ENCODE measurements at regions not wholly inside any gene's neighbourhood (a gene's known extent, or its start where the extent isn't known, plus 50 kb on each side); places are given as distances from the start of the nearest gene placed in this dataset.

DNA sequence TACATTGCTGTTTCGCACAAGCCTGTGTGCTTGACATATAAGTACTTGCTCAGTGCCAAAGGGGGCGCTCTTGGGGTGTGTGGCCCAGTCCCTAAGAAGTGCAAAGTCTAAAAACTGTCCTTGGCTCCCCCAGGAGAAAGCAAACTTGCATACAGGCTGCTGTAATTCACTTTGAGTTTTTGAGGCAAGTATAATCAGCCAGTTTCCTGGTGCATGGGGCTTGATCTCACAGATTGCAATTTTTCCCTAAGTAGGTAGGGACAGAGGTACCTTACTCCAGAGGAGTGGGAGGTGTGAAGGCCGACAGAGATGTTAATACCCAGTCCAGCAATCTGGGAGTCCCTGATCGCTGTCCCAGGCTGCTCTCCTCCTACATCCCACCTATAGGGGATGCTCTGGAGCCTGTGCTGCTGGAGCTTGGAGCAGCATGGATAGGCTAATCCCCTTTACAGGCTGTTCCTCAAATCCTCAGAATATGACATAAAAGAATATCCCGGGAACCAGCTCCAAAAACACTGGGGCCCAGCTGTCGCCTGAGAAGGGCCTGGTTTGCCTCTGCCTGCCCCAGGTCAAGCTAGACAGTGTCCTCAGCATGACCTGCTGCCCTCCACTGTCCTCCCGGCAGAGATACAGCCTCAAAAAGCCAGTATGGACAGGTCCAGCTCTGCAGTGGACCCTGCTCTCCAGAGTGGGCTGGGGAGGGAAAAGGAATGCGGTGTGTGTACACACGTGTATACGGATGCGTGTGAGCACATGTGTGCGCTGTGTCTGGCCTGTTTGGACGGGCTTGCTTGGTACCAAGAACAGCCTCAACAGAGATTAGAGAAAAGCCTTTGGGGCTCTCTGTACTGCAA is 136.5 kb upstream of the HAAO start:
- DNase-seq, result no peak

DNA sequence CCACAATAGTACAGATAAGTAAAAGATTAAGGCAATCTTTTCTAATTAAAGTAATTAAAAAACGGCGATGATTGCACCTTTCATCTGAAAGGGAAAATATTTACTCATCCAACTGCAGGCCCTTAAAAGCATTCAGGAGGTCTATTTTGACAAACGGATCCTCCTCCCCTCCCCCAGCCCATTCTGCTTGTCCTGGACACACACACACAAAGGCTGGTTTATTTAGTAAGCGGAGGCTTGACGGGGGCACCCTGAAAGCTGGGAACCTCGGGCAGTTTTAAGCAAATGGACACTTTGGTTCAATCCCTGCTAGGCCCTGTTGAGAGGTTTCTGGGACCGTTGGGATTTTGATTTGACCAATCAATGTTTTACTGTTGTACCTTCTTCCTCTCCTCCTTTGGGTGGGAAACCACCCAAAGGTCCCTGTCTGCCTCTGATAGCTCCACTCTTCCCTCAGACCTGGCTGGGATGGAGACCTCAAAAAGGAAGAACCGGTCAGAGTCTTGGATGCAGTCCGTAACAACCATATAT is 135.8 kb upstream of the HAAO start:
- peak; percentile 80 for DNase-seq

DNA sequence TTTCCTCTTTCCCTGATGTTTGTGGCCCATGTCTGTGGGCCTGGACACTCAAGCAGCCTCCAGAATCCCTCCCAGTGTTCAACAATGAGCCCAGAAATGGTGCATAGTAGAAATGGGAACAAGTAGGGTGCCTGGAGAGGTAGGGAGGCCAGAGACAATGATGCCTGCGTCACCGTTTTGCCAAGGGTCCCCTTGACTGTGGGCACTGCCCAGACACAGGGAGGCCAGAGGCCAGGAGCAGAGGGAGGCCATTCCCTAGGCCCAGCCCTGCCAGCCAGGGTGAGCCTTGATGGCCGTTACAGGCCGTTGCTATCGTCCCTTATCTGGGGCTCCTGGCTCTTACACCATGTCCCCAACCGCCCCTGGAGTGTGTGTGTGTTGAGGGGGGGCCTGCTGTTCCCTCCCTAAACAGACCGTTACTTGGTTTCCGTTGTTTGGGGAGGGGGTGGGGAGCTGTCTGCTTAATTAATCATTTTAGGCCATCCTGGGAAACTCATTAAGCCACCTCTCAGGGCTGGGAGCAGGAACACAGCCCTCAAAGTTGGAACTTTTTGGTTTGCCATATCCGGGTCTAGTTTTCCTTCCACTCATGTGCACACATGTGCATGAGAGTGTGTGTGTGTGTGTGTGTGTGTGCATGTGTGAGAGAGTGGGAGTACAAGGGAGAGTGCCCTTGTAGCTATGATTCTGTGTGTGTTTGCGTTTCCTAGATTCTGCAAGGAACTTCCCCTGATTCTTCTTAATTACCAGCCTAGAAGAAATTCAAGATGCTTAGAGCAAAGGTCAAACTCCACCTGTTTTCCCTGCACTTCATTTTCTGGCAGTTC is 135.2 kb upstream of the HAAO start:
- DNase-seq, result no peak

DNA sequence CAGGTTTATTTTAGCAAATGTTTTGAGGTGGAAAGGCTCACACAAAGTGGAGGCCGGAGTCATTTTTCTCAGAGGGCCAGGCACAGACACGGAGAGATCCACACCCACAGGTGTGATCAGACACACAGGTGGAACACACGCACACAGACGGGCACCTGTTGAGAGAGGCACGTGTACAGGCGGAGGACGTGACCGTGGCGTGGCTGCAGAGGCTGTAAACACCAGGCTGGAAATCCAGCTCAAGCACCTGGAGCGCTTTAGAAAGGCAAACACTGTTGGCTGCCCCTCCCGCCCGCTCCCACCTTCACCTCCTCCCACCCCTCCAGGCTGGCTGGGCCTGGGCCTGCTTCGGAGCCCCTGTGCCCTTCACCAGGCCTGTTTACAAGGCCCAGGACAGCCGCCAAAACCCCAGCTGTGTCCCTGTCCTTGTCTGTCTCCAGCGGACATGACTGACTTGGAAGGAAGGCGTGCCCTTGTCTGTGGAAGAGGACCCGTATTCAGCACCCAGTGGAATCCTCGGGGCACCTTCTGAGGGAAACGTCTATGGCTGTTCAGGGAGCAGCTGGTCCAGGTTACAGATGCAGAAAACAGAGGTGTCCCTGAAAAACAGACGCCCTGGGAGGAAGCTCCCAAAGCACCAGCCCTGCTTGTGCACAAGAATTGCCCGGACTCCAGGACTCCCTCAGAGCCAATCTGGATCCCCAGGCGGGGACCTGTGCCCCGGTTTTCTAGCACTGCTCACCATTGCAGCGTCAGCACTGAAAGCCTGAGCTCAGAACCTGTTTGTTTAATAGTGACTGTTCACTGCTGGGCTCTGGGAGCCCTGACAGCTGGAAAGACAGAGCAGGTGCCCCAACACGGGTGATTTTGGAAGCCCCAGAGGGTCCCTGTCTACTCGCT is 134.3 kb upstream of the HAAO start:
- DNase-seq, result no peak

DNA sequence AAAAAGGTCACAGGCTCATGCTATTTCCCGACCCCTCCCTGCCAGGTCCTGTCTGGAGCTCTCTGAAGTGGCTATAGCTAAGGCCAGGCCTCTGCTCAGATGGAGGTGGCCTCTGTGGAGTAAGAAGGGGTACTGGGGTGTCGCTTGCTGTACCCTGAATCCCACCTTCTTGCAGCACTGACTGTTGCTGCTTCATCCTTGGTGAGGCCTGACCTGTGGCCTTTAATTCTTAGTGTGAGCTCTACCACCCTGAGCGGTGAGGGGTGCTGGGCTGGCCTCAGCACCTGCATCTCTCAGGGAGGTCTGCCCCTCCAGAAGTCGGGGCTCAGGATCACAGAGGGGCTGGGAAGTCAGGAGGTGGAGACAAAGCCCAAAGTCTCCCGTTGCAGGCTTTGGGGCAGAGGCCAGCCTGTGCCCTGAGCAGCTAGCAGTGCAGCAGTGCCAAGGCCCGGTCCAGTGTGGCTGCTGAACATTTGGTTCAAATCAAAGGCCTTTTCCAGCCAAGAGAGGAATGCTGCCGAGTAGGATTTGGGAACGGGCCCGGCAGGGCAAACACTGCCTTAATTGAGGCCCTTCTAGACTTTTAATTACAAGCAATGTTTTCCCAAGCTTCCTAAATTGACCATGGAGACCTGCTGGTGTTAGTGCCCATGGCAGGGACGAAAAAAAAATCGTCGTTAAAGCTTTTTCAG is 133.5 kb upstream of the HAAO start:
- no peak for DNase-seq

DNA sequence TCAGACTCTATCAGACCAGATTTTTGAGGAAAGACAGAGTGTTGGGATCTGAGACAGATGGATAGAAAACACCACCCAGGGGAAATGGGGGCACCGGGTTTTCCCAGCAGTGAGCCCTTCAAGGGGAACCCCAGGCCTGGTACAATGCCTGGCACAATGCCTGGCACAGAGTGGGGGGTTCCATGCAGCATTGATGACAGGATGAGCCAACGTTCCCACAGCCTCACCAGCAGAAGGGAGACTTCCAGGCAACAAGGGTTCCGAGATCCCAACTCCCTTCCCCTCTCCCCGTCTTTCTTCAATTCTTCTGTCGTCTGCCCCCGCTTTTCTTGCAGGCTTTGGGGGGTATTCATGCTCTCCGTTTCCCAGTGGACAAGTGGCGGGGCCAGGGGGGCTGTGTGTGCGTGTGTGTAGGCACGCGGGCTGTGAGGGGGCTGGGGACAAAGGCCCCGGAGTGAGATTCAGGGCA is 132.1 kb upstream of the HAAO start:
- no peak for DNase-seq

DNA sequence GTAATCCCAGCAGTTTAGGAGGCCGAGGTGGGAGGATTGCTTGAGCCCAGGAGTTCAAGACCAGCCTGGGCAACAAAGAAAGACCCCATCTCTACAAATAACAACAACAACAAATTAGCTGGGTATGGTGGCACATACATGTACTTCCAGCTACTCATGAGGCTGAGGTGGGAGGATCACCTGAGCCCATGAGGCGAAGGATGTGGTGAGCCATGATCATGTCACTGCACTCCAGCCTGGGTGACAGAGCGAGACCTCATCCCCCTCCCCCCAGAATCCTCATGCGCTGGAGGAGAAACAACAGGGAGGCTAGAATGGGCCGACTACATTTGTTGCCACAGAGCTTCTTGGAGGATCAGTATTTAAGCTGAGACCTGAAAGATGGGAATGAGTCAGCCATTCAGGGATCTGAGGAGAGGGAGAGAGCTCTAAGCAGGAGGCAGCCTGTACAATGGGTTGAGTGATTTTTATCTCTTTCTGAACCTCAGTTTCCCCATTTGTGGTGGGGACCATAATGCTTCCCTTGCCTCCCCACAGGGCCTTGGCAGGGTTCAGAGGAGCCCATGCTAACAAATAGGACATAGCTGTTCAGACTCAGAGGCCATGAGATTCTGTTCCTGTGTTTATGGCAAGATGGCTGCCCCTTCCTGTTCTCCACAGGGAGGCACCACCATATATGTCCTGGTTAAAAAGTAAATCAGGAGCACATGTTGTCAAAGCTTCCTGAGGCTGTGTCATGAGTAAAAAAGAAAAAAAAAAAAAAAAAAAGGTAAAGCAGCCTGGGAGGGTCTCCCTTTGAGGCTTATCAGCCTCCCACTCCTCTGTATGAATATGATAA is 131.4 kb upstream of the HAAO start:
- DNase-seq, result no peak

DNA sequence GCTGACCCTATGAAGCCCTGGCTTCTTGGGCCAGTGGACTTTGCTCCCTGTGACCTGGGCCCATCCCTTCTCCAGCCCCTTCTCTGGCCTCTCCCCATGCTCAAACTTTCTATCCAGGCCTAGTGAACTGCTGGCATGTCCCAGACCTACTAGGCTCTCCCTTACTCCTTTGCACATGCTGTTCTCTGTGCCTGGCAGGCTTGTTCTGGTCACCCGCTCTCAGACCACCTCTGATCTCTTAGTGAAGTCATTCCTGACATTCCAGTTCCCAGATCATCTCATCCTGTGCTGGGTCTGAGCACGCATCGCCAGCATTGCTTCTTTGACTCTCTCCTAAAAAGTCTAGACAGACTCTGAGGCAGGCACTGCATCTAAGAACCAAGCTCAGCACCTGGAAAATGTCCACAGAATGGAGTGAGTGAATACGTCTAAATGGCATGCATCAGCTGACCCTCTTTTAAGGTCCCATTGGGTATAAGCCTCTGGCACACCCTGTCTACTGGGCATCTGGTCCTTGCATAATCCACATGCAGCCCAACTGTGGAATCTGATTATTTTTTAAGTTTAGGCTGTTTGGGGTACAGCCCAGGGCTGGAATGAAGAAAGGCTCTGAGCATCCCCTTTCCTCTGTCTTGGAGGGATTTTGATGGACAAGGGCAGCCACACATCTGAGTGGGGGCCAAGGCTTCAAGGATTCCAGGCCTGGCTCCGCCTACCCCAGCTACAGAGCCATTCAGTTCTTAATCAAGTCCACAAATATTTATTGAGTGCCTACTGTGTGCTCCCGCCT is 130.6 kb upstream of the HAAO start:
- DNase-seq, result no peak

DNA sequence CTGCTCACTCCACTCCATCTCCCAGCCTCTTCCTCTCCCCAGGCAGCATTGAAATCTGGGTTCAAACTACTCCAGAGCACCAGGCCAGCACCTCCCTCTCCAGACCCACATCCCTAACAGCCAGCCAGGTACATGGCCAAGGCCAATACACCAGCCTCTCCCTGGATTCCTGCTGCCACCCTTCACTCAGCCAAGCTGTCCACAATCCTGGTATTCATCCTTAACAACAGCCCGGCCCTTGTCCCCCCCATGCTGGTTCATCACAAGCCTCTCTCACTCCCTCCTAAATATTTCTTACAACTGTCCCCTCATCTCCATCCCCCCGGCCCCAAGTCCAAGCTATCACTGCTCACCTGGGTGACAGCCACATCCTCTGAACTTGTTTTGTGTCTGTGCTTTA is 129.9 kb upstream of the HAAO start:
- DNase-seq, result no peak

DNA sequence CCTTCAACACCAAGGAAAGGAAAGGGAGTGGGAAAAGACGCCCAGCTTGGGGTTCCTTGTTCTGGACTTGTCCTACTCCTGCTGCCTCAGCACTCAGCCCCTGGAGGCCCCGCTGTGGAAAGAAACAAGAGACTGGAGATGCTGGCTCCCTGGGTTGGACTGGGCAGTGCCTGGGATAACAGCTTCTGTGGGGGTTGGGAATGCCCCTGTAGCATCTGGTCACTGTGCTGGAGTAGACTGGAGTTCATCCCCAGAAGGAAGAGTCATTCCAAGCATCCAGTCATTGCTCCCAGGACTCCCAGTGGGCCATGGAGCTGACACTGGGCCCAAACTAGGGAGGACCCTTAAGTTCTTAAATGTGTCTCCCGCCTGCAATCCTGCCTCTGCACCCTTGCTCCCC is 129.3 kb upstream of the HAAO start:
- no peak for DNase-seq

DNA sequence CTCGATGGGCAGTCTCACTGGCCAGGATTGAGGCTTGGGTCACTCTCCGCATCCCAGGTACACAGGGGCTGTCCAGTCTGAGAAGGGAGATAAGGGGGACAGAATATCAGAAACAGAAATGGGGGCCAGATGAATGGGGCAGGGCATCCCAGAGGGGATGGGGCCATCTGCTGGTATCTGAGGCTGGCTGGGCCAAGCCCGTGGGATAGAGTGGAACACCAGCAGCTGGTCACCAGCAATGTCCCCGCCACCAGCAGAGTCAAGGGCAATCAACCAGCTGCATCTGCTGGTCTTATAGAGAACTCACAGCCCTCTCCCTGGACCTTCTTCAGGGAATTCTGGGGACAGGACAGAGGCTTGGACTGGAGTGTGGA is 128.8 kb upstream of the HAAO start:
- no peak for DNase-seq

DNA sequence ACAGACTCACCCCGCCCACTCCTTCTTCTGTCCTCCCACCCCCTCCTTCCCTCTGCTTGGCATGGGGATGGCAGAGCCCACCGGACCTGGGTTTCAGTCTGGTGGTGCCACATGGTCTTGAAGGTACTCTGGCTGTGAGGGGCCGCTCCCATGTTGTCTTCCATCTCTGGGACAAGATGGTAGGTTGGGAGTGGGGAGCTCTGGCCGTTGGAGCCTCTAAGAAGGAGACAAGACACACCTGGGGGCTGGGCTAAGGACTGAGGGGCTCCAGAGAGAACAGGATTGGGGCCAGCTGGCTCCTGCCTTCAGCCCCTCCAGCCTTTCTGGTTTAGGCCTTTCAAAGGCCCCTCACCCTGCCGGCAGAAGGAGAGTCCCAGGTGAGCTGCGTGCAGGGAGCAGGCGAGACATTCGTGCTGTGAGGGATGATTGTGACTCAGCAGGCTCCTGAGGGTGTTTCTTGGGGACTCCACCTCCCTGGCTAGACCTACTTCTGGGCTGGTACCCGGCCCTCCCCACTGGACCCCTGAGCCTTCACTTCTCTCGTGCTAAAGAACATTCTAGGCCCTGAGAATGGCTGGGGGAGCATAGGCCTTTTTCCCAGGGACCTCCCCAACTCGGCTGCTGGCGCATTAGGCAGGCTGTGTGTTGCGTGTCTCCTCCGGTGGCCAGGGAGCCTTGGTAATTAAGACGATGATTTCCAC is 128.2 kb upstream of the HAAO start:
- DNase-seq, result no peak

DNA sequence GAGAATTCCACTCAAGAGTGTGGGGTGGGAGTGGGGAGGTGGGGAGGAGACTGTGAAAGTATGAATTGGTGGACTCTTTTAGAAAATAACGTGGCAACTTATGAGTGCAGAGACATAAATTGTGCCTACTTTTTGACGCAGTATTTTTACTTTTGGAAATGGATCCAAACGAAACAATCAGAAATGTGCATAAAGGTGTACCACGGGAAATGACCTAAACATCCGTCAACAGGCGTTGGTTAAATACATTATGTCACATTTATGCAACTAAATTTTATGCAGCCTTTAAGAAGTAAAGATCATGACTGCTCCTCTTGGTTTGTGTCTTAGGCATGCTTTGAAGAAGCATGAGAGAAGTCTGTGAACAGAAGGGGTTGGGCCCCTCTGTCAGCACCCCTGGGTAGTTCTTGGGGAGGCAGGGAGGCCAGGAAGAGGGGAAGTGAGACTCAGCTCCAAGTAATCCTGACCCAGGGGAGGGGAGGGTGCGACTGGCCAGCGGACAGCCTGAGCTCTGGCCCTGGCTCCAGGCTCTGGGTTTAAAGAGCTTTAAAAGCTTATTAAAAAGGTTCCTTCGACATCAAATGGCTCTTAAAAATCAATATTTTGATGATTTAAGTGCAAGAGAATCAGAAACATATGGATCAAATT is 126.4 kb upstream of the HAAO start:
- no peak for DNase-seq

DNA sequence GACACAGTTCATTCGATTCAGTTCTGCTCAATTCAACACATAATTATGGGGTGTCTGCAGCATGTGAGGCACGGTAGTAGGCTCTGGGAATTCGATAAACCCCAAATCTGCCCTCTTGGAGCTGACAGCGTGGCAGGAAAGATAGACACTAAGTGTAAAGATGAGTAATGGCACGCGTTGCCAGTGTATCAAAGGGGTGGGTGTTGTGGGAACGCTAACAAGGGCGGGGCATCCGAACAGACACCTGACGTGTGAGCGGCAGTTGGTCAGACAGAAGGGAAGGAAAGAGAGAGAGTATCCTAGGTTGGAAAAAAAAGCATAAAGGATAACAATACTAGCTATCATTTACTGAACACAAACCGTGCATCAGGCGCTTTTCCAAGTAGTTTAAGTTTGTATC is 125.7 kb upstream of the HAAO start:
- no peak for DNase-seq

DNA sequence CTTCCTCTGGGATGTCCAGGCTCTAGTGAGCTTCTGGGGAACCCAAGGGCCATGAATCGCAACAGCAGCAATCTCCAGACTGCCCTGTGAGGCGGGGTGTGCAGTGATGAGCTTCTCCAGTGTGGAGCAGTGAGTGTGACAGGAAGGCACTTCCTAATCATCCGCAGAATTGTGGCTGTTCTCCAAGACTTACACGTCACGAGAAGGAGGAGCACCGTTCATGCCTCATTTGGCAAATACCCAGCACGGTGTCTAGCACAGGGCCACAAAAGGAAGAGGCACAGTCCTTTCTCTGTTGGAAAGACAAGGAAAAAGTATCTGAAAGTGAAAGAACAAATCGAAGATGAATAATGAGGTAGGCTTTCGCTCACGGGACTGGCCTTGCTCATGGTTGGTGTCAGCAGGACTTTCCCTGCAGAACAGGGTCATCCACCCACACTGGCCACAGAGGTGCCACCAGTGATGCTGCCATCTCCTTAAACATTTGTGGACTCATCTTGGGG is 125.1 kb upstream of the HAAO start:
- no peak for DNase-seq

DNA sequence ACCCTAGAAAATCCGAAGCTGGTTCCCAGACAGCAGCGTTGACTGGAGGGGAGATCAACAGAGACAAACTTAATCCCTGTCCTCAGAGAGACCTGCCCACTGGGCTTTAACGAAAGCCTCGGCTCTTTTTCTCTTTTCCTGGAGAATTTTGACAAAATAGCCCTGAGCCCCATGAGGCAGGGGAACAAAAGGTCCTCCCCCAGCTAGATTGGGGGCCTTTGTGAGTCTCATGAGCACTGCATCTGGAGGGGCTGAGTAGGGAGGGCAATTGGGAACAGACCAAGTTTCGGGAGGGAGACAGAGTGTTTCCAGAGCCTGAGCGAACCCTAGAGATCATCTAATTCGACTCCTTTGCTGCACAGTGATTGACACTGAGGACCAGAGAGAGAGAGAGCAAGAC is 123.9 kb upstream of the HAAO start:
- no peak for DNase-seq

DNA sequence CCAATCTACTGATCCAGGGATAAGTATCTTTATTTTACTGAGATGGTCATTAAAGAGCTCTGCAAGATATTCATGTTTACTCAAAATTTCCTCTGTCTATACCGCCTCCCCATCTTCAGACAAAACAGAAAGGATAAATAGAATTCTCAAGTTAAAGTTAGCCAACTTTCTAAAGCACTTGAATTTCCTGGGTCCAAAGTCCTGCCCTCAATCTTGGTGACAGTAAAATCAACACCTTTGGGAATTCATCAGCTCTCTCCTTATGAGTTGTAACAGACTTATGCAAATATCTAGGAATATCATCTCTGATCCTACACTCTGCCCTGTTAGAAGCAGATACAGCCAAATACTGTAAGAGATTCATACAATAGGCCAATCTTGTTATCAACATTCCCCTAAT is 122.5 kb upstream of the HAAO start:
- DNase-seq, result no peak

DNA sequence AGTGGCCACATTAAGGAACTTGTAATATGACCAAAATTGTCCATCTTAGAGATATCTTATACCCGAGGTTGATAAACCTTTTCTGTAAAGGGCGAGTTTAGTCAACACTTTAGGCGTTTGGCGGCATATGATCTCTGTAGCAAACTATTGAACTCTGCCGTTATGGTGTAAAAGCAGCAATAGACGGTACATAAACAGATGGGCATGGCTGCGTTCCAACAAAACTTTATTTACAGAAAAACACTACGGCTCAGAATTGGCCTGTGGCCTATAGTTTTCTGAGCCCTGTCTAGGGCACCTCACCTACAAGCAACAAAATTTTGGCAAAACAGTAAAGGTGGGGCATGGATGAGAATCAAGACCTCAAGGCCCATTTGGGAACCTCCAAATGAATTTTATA is 121.9 kb upstream of the HAAO start:
- no peak for DNase-seq

DNA sequence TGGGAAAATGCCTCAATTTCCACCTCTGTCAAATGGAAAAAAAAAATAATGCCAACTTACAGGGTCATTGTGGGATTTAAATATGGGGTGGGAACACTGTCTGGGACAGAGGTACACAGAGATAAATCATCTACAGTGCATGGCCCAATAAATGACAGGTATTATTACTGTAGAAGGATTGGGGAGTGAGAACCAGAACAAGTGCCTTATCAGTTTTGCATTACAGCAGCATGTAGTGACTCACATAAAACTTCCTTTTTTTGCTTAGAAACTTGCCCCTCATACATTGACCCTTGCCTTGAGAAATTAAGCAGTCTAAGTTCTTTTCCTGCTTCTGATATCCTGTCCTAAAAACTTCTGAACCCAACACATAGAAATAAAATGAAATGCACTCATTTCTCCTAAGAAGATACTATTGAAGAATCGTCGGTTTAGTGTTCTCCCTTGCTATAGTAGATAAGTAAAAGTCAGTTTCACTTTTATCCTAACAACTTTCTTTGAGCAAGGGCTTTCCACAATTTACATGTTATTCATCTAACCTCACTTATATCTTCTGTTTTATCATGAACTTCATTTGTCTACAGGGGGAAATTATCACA is 121.0 kb upstream of the HAAO start:
- DNase-seq, result no peak

All from NCI-H2081 treated with DMSO at 0.1 percent for 48 hours (cell line).